NCI-H1092 (cell line): ENCODE measurements at regions not wholly inside any gene's neighbourhood (a gene's known extent, or its start where the extent isn't known, plus 50 kb on each side); places are given as distances from the start of the nearest gene placed in this dataset.

Experiments
- DNase-seq: peaks from one replicate; lab custom pipeline; 2025; lab: John Stamatoyannopoulos, UW

DNA sequence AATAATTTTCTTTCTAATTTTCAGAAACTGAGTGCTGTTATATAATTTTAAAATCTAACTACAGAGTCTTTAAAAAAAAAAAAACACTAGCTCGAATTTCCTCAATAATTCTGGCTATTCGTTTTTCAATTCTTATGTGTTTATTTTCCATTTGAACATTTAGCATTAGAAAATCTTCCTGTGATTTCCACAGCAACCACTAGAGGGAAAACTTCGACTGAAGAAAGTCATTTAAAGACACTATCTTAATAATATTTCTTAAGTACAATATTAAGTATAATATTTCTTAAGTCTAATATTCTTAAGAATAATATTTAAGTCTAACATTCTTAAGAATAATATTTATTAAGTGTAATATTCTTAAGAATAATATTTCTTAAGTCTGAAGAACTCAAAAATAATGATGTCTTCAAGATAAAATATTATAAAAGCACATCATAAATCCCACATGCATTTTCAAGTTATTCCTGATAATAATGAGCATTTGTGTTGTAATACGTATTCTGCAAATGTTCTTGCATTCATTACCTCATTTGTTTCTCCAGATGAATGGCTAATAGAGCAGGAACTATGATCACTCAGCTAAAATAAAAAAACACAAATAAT, 118.4 kb upstream of the WDR17 start:
- DNase-seq: no peak

DNA sequence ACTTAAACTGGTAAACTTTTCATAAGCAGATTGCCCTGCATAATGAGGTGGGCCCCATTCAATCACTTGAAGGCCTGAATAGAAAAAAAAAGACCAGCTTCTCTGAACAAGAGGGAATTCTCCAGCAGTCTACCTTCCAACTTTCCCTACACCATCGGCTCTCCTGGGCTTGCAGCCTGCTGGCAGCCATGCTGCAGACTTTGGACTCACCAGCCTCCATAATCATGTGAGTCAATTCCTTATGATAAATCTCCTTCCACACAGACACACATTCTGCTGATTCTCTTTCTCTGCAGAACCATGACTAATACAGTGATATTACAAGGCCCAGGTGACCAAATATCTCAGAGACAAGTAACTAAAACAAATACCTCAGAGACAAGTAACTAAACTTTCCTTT, 113.8 kb upstream of the WDR17 start:
- no peak for DNase-seq

DNA sequence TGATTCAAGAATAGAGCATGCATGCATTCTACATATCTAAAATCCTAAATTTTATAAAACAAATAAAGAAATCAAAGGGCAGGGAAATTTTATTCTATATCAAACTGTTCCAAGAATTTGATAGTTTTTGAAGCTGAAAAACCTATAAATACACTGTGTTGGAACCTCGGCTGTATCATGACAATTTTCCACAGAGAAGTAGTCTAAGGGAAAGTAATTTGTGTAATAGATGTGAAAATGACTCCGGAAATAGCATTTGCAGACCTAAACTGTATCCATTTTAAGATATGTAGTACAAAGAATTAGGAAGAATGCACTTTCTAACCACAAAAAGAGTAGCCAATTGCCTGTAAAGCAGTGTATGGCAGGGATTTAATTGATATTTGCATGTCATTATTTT, 112.5 kb upstream of the WDR17 start:
- DNase-seq: no peak

DNA sequence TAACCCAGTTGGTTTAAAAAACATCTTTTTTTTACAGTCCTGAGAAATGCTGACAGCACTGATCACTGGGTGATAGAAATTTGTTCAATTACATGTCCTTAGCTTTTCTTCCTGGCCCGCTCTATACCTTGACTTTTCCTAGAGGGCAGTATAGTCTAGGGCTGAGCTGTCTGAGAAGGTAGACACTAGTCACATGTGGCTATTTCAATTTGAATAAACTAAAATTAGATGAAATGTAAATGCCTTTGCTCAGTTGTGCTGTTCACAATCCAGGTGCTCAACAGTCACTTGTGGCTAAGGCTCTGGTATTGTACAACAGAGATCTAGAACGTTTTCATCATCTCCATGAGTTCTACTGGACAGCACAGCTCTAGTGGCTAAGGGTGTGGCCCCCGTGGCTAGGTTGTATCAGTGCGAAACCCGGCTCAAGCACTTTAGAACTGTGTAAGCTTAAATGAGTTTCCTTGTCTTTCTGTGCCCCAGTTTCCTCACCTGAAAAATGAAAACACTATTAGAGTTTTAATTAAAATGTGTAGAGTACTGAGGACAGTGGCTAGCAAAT, 111.6 kb upstream of the WDR17 start:
- DNase-seq: no peak

DNA sequence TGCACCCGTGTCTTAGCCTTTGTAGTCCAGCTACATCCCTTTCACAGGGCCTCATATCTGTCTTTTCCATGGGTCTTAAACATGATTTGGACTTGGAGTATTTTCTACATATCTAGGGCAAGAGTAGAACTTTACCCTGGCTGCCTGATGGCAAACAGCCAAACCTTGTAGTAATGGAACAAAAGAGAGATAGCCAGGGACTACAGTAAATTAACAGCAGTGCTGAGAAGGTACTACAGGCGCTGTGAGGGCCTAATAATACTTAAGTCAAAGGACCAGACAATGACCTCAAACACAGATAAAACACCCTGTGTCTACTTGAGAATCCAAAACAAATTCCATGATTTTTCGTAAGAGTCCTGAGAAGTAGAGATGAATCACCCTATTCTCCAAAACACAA, 111.0 kb upstream of the WDR17 start:
- no peak for DNase-seq

DNA sequence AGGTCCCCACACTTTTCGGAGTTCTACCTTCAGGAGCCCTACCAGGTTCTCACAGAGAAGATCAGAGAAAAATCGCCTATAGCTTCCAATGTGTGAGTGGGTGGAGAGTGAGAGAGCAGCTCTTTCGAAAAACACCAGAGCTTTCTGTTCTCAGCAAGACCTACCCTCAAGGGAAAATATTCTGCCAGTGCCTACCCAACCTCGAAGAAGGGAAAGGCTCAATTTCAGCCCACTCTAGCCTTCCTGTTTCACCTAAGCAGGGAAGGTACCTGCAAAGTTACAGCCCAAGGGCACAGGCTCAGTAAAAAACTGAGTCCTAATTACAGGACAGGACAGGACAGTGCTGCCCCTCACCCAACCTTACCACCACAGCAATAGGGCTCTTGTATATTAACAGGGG, 104.0 kb upstream of the WDR17 start:
- DNase-seq: no peak

DNA sequence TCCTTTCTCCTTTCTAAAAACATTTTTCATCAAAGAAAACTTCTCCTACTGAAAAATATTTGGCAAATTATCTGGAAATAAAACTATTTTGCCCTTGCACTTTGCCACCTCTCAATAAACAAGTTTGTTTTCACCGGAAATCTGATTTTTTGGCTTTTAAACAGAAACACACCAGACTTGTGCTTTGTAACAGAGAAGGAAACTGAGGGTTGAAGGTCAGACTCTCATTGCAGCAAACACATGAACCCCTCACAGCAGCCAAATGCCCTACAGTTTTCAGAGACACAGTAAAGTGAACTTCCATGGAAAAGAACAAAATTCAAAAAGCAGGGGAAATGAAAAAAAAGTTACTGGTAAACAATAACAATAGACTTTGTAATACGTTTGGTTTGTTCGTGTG, 95.6 kb upstream of the WDR17 start:
- DNase-seq: no peak

DNA sequence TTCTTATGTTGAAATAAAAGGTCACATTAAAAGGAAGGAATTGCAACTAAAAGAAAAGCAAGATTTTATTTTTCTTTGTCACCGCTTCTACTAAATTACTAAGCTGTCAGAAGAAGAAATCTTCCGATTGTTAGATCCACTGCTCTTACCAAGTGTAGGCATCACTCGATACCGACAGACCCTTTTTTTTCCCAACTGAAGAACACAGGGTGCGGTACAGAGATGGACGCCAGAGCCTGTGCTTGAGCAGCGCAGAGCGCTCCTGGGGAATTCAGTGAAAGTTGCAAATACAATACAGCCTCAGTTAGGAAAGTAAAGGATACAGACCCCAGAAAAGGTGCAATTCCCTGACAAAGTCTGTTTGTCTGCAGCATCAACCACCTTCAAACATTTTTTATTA, 94.9 kb upstream of the WDR17 start:
- no peak for DNase-seq

DNA sequence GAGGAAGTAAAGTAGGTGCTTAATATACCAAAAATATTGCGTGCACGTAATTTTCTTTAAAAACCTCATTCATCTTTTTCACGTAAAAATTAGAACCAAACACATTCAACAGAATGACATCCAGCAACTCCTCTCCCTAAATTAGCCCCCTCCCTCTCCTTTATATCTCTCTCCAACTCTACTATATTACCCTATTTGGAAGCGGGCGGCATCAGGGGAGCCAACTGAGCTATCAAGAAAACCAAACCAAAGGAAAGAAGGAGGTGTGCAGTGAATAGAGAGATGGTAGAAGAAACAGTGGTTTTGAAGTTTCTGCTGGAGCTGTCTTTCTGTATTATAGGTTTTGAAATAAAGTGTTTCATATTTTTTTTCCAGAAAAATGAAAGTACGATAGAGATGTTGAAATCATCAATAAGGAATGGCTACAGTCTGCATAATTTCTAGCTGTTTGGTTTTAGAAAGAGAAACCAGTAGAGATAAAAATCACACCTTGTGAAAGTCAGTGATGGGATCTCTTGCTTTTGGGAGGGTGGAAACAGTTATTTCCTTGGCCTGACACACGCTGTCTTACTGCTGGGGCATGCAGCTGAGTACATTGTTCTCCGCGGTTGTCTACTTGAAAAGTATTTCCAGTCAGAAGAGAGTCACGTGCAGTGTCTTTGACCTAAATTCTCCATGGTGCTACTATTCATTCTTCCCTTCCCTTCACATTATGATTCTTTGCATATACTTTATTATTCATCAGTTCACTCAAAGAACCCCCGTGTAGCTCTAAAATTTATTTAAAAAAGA, 94.1 kb upstream of the WDR17 start:
- DNase-seq: no peak

DNA sequence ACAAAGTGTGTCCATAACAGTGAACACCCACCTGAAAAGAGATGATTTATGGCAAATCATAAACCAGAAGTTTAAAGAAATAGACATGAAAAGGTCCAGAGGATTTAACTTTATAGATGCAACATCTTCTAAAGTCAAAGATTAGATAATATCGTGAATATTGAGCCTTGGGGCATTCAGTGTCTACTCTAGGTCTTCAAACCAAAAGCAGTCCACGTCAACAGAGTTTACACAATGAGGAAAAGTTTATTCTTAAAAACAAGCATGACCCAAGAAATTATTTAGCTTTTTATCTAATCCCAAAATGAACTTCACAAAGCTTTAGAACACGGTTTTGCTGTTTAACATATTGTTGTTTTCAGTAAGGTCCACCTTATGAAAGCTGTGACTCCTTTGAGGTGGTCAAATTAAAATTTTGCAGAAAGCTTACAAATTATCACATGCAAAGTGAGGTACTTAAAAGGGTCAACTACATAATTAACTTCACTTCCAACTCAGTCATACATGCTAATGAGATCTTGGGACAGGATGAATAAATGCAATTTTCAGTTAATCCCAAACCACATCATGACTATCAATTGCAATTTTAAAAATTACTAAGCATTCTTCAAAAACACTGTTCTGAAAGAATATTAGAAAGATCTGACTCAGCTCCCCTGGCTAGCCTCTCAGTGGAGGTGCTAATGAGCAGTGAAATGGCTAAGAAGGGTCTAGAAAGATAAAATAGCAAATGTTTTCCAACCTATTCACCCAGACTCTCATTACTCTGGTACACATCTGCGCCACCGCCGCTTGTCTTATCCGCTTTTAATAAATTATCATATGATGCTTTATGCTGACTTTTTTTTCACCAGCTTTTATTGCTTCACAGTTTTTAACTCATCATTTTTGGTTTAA, 92.4 kb upstream of the WDR17 start:
- no peak for DNase-seq

DNA sequence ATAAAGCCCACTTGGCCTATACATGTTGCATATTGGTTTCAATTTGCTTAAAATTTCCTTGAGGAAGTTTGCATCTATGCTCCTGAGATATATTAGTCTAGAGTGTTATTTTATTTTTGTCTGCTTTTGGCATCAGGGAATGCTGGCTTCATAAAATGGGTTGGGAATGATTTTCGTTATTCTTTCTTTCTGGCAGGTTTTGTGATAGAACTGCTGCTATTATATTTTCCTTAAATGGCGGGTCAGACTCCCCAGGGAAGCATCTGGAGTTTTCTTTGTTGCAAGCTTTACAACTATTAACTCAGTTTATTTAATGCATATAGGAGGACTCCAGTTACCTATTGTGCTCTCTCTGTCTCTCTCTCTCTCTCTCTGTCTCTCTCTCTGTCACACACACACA, 82.0 kb upstream of the WDR17 start:
- DNase-seq: no peak

DNA sequence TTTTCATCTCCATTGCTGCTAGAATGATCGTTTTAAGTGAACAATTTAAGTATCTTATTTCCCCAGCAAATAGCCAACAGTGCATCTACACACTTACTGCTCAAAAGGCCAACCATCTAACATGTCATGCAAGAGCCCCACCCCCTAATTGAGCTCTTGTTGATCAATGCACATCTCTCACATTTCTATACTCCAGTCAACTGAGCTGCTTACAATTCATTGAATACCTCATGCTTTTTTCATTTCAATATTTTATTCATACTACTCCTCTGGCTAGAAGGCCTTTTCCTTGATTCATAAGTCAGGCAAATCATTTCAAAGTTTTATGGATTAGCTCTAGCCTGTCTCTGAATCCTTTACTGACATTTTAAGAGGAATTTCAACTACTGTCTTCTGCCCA, 79.0 kb upstream of the WDR17 start:
- DNase-seq: no peak

DNA sequence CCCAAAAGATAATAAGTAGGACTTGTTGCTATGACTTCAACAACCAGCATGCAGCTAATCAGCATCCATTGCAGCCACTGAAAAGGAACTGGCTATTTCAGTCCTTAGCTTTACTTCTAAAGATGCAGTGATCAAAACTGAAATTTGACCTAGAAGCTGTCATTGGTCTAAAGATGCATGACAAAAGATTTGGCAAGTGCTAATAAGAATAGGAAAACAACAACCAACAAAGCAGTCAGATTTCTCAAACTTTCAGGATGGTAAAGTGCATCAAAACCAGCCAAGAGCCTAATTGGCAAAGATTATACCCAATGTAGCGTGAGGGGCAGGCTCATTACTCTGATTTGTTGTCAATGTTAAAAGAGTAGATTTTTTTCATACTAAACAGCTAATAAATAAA, 77.1 kb upstream of the WDR17 start:
- DNase-seq: no peak

DNA sequence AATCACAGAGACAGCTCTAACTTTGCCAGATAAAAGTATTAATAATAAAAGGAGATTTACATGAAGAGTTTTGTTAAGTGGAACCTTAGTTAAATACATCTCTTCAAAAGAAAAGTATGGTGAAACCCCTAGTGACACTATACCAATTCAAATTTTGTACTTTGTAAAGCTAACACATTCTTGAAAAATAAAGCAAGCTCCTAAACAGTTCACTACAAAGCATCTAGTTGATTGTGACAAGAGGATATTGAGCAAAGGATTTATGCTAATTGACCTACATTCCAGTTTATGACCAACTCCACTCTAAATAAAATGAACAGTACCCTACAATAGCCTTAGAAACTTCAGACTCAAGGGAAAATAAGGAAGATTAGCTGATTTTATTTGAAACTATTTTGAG, 69.4 kb upstream of the WDR17 start:
- no peak for DNase-seq

DNA sequence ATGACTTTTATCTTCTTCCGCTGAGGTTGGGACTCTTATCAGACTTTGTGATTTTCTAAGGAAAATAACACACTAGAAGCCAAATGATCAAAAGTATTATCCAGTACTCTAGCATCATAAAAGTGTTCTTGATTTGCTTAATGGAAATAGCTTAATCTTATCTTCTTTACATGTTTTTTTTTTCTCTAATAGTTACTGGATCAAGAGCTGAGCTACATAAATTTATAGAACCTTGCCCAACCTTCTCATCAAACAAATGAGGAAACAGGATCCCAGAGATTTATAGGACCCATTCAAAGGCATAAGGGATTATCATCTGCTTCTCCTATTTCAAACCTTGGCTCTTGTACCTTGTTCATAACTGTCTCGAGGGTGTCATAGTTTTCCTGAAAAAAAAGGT, 68.3 kb upstream of the WDR17 start:
- DNase-seq: no peak

DNA sequence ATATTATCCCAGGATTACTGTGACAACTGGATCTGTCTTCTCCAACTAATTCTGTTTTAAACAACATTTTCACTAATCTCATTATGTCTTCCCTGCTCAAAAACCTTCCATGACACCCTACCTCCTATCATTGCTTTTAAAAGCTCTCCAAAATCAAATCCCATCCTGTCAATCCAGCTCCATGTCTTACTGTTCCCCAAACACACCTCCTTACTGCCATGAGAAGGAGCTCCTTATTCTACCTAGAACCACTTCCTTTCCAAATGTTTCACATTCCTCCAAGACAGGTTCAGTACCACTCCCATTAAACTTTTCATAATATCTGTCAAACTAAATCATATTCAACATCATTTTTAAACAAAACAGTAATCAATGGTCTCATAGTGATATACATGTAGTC, 66.9 kb upstream of the WDR17 start:
- DNase-seq: no peak

DNA sequence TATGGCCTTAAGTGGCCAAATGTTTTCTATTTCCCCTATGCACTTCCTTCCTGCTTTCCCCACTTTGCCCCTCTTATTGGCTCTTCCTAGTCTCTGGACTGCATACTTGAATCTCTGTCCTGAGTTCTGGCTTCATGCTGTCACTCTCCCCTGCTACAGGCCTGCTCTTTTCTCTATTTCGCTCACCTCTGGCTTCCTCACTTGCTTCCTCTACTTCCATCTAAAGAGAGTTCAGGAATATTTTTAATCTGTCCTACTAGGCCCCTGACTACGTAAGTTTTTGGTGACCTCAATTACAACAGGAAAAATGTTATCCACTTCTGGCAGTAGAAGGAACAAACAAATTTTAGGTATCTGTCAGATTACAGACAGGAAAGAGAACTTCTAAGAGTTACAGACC, 65.7 kb upstream of the WDR17 start:
- DNase-seq: no peak

DNA sequence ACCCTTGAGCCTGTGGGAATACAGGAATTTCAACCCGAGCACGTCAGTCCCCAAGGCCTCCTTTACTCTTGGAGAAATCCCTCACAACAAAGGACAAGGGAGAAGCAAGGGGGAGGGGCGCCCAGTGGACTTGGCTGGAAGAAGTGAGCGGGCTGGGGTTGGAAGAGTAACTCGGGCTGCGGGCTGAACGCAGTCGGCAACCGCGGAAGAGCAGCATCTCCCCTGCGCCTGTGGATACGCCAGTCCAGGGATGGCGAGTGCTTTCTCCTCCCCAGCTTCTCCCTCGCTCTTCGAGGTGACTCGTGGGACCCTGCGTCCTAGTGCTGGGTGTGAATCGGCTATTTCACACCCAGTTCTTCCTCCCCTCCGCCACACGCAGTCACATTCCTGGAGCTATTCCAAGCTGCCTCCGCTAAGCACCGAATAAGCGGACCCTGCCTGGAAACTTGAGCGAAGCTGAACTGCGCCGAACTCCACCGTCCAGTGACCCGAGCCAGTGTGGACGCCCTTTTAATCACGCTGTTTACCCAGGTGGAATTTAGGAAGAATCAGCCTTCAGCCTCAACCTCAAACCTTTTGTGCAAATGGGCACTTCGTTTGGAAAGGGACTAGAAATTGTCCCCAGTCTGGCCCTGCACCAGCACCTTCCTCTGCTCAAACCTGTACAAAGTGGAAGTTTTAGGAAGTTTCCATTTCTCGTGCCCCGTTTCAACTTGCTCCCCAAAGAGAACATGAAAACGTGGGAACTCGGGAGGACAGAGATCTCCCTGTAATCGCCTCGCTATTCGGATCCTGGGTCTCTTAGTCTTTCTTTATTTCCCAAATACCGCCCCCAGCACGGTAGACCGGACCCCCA, 64.3 kb upstream of the WDR17 start:
- no peak for DNase-seq

DNA sequence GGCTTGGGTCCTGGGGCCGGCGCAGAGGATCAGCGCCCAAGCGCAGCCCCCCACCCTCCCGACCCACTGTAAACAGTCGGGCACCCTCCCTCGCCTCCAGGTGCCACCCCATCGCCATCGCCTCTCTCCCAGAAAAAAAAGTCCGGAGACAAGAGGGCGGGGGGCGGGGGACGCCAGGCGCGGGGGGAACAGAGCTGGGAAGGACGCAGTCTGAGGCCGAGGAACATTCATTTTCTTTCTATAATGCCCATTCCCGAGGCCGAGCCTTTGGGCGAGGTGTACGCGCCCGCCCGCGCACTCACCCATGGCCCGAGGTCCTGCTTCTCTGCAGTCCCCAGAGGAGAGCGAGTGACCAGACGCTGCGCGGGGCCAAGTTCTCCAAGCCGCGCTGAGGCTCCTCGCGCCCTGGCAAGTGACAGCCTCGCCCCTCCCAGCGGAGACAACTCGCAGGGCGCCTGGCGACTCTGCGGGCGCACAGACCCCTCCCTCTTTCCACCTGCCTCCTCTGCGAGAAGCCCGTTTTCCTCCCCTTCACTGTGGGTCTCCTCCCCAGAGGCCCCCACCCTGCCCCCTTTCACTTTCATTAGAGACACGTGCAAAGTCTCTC, 63.5 kb upstream of the WDR17 start:
- DNase-seq: peak; percentile 1

DNA sequence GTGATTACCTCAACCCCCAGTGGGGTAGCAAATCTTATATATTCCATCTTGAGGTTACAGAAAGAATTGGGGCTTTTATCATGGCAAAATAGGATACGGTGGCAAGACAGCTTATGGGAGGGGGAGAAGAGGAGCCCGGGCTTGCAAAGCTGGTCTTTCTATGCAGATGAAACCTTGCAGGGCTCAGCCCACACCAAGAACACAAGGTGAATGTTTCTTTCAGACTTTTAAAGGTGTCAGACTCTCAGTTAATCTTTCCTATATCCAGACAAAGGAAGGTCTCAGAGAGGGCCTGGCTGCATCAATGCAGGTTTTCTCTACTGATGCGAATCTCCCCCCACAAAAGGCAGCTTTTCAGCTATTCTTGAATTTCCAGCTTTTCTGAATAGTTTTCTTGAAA, 59.9 kb upstream of the WDR17 start:
- DNase-seq: no peak

DNA sequence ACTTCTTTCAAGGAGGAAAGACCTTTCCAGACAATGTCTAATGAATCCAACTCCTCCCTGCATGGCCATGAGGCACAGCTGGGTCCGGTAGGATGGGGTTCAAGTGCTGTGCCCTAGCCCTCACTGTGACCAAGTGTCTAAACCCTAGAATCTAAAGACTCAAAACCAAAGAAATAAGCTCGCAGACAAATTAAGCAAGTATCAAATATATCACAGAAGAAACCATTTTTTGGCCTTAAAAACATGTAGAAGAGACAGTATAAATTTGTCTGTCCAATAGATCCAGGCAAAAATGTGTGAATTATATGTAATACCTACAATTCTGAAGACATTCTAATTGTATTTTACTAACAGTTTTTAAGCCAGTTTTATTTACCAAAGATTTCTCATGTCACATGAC, 56.4 kb upstream of the WDR17 start:
- DNase-seq: no peak
